PC-9 (cell line): ENCODE measurements at regions not wholly inside any gene's neighbourhood (a gene's known extent, or its start where the extent isn't known, plus 50 kb on each side); places are given as distances from the start of the nearest gene placed in this dataset.

Source experiments
- BruUV-seq: library from RNA; stranded (reverse); fragments of 400-500 nt; replicated peaks from 2 replicates; lab custom pipeline; 2021; lab: Mats Ljungman, UMichigan
- CTCF ChIA-PET: fragments of 300-600 bp; sonication (Branson Sonifier 250); formaldehyde crosslinking; loops from one replicate; lab custom pipeline; 2022; ENCODE audit warnings: antibody characterized with exemption; lab: Charles Lee
- POLR2A ChIA-PET: fragments of 300-600 bp; sonication (Branson Sonifier 250); formaldehyde crosslinking; loops from one replicate; lab custom pipeline; 2022; ENCODE audit warnings: antibody characterized with exemption; ENCODE audit not compliant: unreplicated experiment; lab: Charles Lee
- DNase-seq, 2 experiments: peaks; one replicate each; pipeline versions ENCODE4 v3.0.0 to v3.0.0-alpha.2; 2015 to 2022; ENCODE audit warnings: mixed read lengths in 1 of 2
- H2AFZ ChIP-seq: fragments of 200-600 bp; sonication (generic); 2 replicates; pipeline ENCODE4 v1.8.1; 2017; ENCODE audit warnings: antibody characterized with exemption
- H3F3A ChIP-seq: fragments of 200-600 bp; sonication (generic); 2 replicates; pipeline ENCODE4 v1.8.1; 2017; ENCODE audit warnings: antibody characterized with exemption, mild to moderate bottlenecking, low read depth; ENCODE audit not compliant: insufficient read depth
- H3K27ac ChIP-seq: fragments of 200-600 bp; sonication (generic); 2 replicates; pipeline ENCODE4 v1.6.1; 2016; ENCODE audit warnings: mixed run types
- H3K27me3 ChIP-seq: fragments of 200-600 bp; sonication (generic); 2 replicates; pipeline ENCODE4 v1.6.1; 2016; ENCODE audit warnings: low read depth, mixed run types; ENCODE audit not compliant: insufficient read depth
- H3K36me3 ChIP-seq: fragments of 200-600 bp; sonication (generic); 2 replicates; pipeline ENCODE4 v1.6.1; 2016; ENCODE audit warnings: low read depth, mixed run types
- H3K4me1 ChIP-seq: fragments of 200-600 bp; sonication (generic); replicated peaks from 2 replicates; pipeline ENCODE4 v1.6.1; 2016; ENCODE audit warnings: mixed run types; ENCODE audit not compliant: insufficient read depth
- H3K4me2 ChIP-seq: fragments of 200-600 bp; sonication (generic); 2 replicates; pipeline ENCODE4 v1.6.1; 2017; ENCODE audit warnings: mixed run types
- H3K4me3 ChIP-seq: fragments of 200-600 bp; sonication (generic); 2 replicates; pipeline ENCODE4 v1.6.1; 2016; ENCODE audit warnings: mixed run types
- H3K79me2 ChIP-seq: fragments of 200-600 bp; sonication (generic); 2 replicates; pipeline ENCODE4 v1.6.1; 2017; ENCODE audit warnings: low read depth, mixed run types
- H3K9me2 ChIP-seq: fragments of 200-600 bp; sonication (generic); 2 replicates; pipeline ENCODE4 v1.8.1; 2017; ENCODE audit warnings: mild to moderate bottlenecking; ENCODE audit not compliant: insufficient read depth
- H3K9me3 ChIP-seq: fragments of 200-600 bp; sonication (generic); 2 replicates; pipeline ENCODE4 v1.8.1; 2016; ENCODE audit warnings: low read depth; ENCODE audit not compliant: insufficient read depth
- H4K20me1 ChIP-seq: fragments of 200-600 bp; sonication (generic); 2 replicates; pipeline ENCODE4 v1.8.1; 2017; ENCODE audit not compliant: insufficient read depth
- CTCF ChIP-seq: fragments of 200-600 bp; sonication (generic); conservative IDR thresholded peaks from 2 replicates; pipeline ENCODE4 v1.6.1; 2017; ENCODE audit warnings: mixed run types, antibody characterized with exemption, mild to moderate bottlenecking, moderate library complexity
- EZH2 ChIP-seq: fragments of 200-600 bp; sonication (generic); IDR thresholded peaks from 2 replicates; pipeline ENCODE4 v1.8.0; 2017; ENCODE audit warnings: antibody characterized with exemption, low read depth
- intact Hi-C: fragments of 100-400 bp; cut with micrococcal nuclease; formaldehyde crosslinking; loops from one replicate; pipeline ENCODE4 v1.10.0; 2022; ENCODE audit not compliant: unreplicated experiment

GRCh38 chr12:88342251-88342806 is 200.2 kb downstream of the TMTC3 start:
- no peak for TF ChIP-seq CTCF
- no peak for TF ChIP-seq EZH2
- Histone ChIP-seq H3K4me1 (no peaks in the 10 kb centered on the region), H3K36me3 (no peaks in the 10 kb centered on the region), H3K27ac (no peak overlapping the region), H3K79me2 (no peaks in the 10 kb centered on the region), H4K20me1 (no peaks in the 10 kb centered on the region), H3K4me3 (no peak overlapping the region), H3F3A (no peaks in the 10 kb centered on the region), H3K27me3 (no peaks in the 10 kb centered on the region), H2AFZ (no peak overlapping the region), H3K4me2 (no peak overlapping the region), H3K9me2 (no peaks in the 10 kb centered on the region), H3K9me3 (no peaks in the 10 kb centered on the region)
- intact Hi-C loops: no loop called here
- ChIA-PET CTCF (no interaction called here), POLR2A (no interaction called here)
- BruUV-seq: no TSS peak
- DNase-seq: no peak

- no peak for DNase-seq
- Histone ChIP-seq H3K4me2 (no peak overlapping the region), H3K79me2 (no peaks in the 10 kb centered on the region), H3K36me3 (no peaks in the 10 kb centered on the region), H3K27me3 (no peaks in the 10 kb centered on the region), H3K9me3 (no peaks in the 10 kb centered on the region), H3K4me1 (no peaks in the 10 kb centered on the region), H3K9me2 (no peaks in the 10 kb centered on the region), H3F3A (no peaks in the 10 kb centered on the region), H2AFZ (no peak overlapping the region), H4K20me1 (no peaks in the 10 kb centered on the region), H3K4me3 (no peak overlapping the region), H3K27ac (no peak overlapping the region)
- no TSS peak for BruUV-seq
- ChIA-PET POLR2A (no interaction called here), CTCF (no interaction called here)
- TF ChIP-seq EZH2 (no peak), CTCF (no peak)
- intact Hi-C loops: no loop called here
Measured at GRCh38 chr12:88351146-88351545, 209.0 kb downstream of the TMTC3 start.

GRCh38 chr12:88354691-88355090 is 212.6 kb downstream of the TMTC3 start:
- no peaks in the 10 kb centered on the region for H3K79me2 ChIP-seq
- no peak for DNase-seq
- CTCF ChIA-PET: no interaction called here
- H3K27ac ChIP-seq: no peak overlapping the region
- no TSS peak for BruUV-seq
- no peak overlapping the region for H2AFZ ChIP-seq
- no peaks in the 10 kb centered on the region for H3K9me2 ChIP-seq
- H3F3A ChIP-seq: no peaks in the 10 kb centered on the region
- no peak overlapping the region for H3K4me3 ChIP-seq
- no peaks in the 10 kb centered on the region for H3K36me3 ChIP-seq
- no peaks in the 10 kb centered on the region for H3K9me3 ChIP-seq
- H3K4me1 ChIP-seq: no peaks in the 10 kb centered on the region
- TF ChIP-seq CTCF (no peak), EZH2 (no peak)
- no peak overlapping the region for H3K4me2 ChIP-seq
- no peaks in the 10 kb centered on the region for H4K20me1 ChIP-seq
- intact Hi-C loops: no loop called here
- POLR2A ChIA-PET: no interaction called here
- no peaks in the 10 kb centered on the region for H3K27me3 ChIP-seq
